ENCODE measurements at regions not wholly inside any gene's neighbourhood (a gene's known extent, or its start where the extent isn't known, plus 50 kb on each side); places are given as distances from the start of the nearest gene placed in this dataset.

DNA sequence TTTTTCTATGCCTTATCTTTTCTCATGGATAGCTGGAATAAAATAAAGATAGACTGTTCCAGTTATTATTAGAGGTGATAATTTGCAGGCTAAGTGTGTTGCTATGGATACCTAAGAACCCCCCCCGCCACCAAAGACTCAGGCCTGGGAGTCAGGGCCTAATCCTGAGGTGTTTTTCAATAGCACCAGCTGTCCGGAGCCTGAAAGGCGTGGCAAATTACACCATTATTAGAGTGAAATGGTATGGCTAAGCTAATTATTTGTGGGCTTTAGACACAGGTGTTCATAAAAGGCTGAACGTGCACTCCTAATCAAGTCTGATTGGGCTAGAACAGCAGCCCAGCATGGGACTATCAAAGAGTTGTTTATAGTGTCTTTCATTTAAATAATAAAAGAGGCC is 293.2 kb upstream of the DCC start:
- H3K27me3 ChIP-seq (ENCODE audit: control insufficient read depth, insufficient read depth, low read length, poor library complexity, severe bottlenecking): no peaks in the 10 kb centered on the region
- H3K27ac ChIP-seq (ENCODE audit: low read depth, low read length): no peak overlapping the region
- WGBS, 2 experiments (ENCODE audit: insufficient coverage in 1 of 2, insufficient read length in 1 of 2): 87 to 88% methylated on average over 2 to 4 of the region's 4 CpGs
- Mint-ChIP-seq H3K4me1 (no peaks in the 10 kb centered on the region), H3K36me3 (ENCODE audit: low read depth) (no peaks in the 10 kb centered on the region), H3K9me3 (no peaks in the 10 kb centered on the region), H3K27me3 (ENCODE audit: insufficient read depth) (no peaks in the 10 kb centered on the region), H3K27ac (no peak overlapping the region), H3K4me3 (no peak overlapping the region)
- DNase-seq: no peak
- H3K9me3 ChIP-seq (ENCODE audit: control insufficient read depth, low read length): no peaks in the 10 kb centered on the region
- no peaks in the 10 kb centered on the region for H3K36me3 ChIP-seq (ENCODE audit: control insufficient read depth, insufficient read depth, low read length)
- TF ChIP-seq, protein P1, sequence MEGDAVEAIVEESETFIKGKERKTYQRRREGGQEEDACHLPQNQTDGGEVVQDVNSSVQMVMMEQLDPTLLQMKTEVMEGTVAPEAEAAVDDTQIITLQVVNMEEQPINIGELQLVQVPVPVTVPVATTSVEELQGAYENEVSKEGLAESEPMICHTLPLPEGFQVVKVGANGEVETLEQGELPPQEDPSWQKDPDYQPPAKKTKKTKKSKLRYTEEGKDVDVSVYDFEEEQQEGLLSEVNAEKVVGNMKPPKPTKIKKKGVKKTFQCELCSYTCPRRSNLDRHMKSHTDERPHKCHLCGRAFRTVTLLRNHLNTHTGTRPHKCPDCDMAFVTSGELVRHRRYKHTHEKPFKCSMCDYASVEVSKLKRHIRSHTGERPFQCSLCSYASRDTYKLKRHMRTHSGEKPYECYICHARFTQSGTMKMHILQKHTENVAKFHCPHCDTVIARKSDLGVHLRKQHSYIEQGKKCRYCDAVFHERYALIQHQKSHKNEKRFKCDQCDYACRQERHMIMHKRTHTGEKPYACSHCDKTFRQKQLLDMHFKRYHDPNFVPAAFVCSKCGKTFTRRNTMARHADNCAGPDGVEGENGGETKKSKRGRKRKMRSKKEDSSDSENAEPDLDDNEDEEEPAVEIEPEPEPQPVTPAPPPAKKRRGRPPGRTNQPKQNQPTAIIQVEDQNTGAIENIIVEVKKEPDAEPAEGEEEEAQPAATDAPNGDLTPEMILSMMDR (conservative IDR thresholded peaks at IDR 0.05): no peak
- H3K9ac ChIP-seq (ENCODE audit: extremely low read depth, low read length, poor library complexity, severe bottlenecking): no peak overlapping the region
- no peaks in the 10 kb centered on the region for H3K4me1 ChIP-seq (ENCODE audit: control insufficient read depth, insufficient read depth, low read length)
- no peak overlapping the region for H3K4me3 ChIP-seq (ENCODE audit: low read length)

DNA sequence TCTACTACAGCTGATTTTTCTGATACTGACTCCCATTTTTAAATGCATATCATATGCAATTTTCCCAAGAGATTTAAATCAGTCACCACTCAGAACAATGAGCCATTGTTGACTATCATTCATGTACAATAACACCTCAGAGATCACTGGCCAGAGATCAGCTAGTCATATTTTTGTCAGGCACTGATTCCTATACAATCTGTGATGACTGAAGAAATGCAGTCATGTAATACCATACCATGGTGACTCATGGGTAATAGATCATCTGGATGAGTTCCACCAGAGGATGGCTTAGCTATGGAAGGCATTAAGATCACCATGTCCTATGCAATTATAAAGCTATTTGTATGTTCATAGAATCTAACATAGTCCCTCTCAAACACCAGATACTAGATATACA is 285.7 kb upstream of the DCC start:
- TF ChIP-seq, protein P1 (conservative IDR thresholded peaks at IDR 0.05): no peak
- H3K27me3 Mint-ChIP-seq (ENCODE audit: insufficient read depth): no peaks in the 10 kb centered on the region
- H3K4me1 ChIP-seq (ENCODE audit: control insufficient read depth, insufficient read depth, low read length): no peaks in the 10 kb centered on the region
- no peak overlapping the region for H3K9ac ChIP-seq (ENCODE audit: extremely low read depth, low read length, poor library complexity, severe bottlenecking)
- no peaks in the 10 kb centered on the region for H3K4me1 Mint-ChIP-seq
- H3K27me3 ChIP-seq (ENCODE audit: control insufficient read depth, insufficient read depth, low read length, poor library complexity, severe bottlenecking): no peaks in the 10 kb centered on the region
- H3K4me3 ChIP-seq (ENCODE audit: low read length): no peak overlapping the region
- no peak for DNase-seq
- H3K36me3 ChIP-seq (ENCODE audit: control insufficient read depth, insufficient read depth, low read length): no peaks in the 10 kb centered on the region
- no peak overlapping the region for H3K4me3 Mint-ChIP-seq
- peaks cover 5% of the 10 kb centered on the region for H3K9me3 ChIP-seq (ENCODE audit: control insufficient read depth, low read length)
- peaks cover 7% of the 10 kb centered on the region for H3K36me3 Mint-ChIP-seq (ENCODE audit: low read depth)
- H3K9me3 Mint-ChIP-seq: peaks cover 11% of the 10 kb centered on the region
- no peak overlapping the region for H3K27ac Mint-ChIP-seq
- no peak overlapping the region for H3K27ac ChIP-seq (ENCODE audit: low read depth, low read length)

DNA sequence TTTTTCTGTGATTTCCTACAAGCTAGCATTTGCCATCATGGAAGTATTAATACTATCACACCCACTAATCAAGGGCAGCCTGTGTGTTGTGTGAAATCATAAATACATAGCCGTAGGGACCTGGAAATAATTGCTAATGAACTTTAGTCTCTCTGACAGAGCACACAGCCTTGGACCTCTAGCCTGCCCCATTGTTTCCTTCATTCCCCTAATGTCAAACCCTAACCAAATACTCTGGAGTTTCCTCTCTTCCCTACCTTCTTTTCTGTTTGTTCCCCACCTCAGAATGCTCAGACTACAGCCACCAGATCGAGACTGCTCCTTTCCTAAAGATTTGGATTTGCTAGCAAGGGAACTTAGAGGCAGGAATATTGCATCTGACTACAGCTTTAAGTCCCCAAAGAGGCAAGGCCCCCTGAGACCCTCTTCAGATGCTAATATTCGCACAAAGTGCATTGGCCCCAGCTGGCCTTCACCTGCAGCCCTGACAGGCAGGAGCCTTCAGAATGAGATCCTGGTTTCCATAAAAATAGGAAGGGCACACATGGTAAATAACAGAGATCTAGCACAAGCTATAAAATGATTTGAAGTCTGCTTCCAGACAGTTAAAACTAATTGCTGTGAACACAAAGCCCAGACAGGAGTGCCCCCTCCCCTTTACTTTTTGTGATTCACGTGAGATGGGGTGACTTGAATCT is 279.2 kb upstream of the DCC start:
- peaks cover 5% of the 10 kb centered on the region for H3K9me3 ChIP-seq (ENCODE audit: control insufficient read depth, low read length)
- H3K27me3 ChIP-seq (ENCODE audit: control insufficient read depth, insufficient read depth, low read length, poor library complexity, severe bottlenecking): no peaks in the 10 kb centered on the region
- H3K4me3 ChIP-seq (ENCODE audit: low read length): no peak overlapping the region
- peak overlapping the region; percentile 59 for H3K27ac Mint-ChIP-seq
- no peaks in the 10 kb centered on the region for H3K4me1 ChIP-seq (ENCODE audit: control insufficient read depth, insufficient read depth, low read length)
- WGBS, 2 experiments (ENCODE audit: insufficient coverage in 1 of 2, insufficient read length in 1 of 2): 43 to 74% methylated on average over 1 to 4 of the region's 4 CpGs
- peaks cover 7% of the 10 kb centered on the region for H3K36me3 Mint-ChIP-seq (ENCODE audit: low read depth)
- H3K9ac ChIP-seq (ENCODE audit: extremely low read depth, low read length, poor library complexity, severe bottlenecking): no peak overlapping the region
- no peak overlapping the region for H3K4me3 Mint-ChIP-seq
- no peaks in the 10 kb centered on the region for H3K27me3 Mint-ChIP-seq (ENCODE audit: insufficient read depth)
- peak overlapping the region; percentile 89 for H3K27ac ChIP-seq (ENCODE audit: low read depth, low read length)
- peak; percentile 44 for DNase-seq
- peaks cover 12% of the 10 kb centered on the region for H3K9me3 Mint-ChIP-seq
- H3K36me3 ChIP-seq (ENCODE audit: control insufficient read depth, insufficient read depth, low read length): no peaks in the 10 kb centered on the region
- peaks cover 7% of the 10 kb centered on the region for H3K4me1 Mint-ChIP-seq
- TF ChIP-seq, protein P1 (conservative IDR thresholded peaks at IDR 0.05): no peak
